Left ventricle myocardium inferior (tissue), 1 donor: ENCODE measurements at regions not wholly inside any gene's neighbourhood (a gene's known extent, or its start where the extent isn't known, plus 50 kb on each side); places are given as distances from the start of the nearest gene placed in this dataset.
"Not testable (repeated sequence)": the region's sequence is repeated elsewhere in the genome, so short reads cannot be mapped to it uniquely, and the experiment has no call there.

ENCODE experiments used
- DNase-seq: peaks from one replicate; pipeline ENCODE4 v3.0.0-alpha.2; 2020
- H3K27ac ChIP-seq: fragments of 200-600 bp; replicated peaks from 2 replicates; pipeline ENCODE4 v1.8.0; 2021
- H3K27me3 ChIP-seq: fragments of 200-600 bp; 2 replicates; pipeline ENCODE4 v1.8.0; 2021; ENCODE audit warnings: low read depth
- H3K36me3 ChIP-seq: fragments of 200-600 bp; 2 replicates; pipeline ENCODE4 v1.8.0; 2021
- H3K4me1 ChIP-seq: fragments of 200-600 bp; 2 replicates; pipeline ENCODE4 v1.8.0; 2021
- H3K4me3 ChIP-seq: fragments of 200-600 bp; 2 replicates; pipeline ENCODE4 v1.8.0; 2021; ENCODE audit warnings: mild to moderate bottlenecking, moderate library complexity
- H3K9me3 ChIP-seq: fragments of 200-600 bp; replicated peaks from 2 replicates; pipeline ENCODE4 v1.8.0; 2021
- intact Hi-C: fragments of 100-400 bp; cut with micrococcal nuclease; formaldehyde crosslinking; loops from one replicate; pipeline ENCODE4 v1.11.0; 2022
- TF ChIP-seq, protein P1 (sequence below): fragments of 200-600 bp; IDR thresholded peaks from 2 replicates; pipeline ENCODE4 v1.8.0; 2021; ENCODE audit warnings: antibody characterized with exemption, mild to moderate bottlenecking, borderline replicate concordance
- donor health status: DM: no; HTN: yes; CAD: no; lungs with severe emphysema.

- H3K36me3 ChIP-seq, H3K27me3 ChIP-seq, H3K4me1 ChIP-seq, DNase-seq, H3K27ac ChIP-seq, intact Hi-C loops, H3K4me3 ChIP-seq, H3K9me3 ChIP-seq: not testable (repeated sequence)
Observed at GRCh38 chr12:9543341-9543740, 64.4 kb downstream of the KLRB1 start.

DNA sequence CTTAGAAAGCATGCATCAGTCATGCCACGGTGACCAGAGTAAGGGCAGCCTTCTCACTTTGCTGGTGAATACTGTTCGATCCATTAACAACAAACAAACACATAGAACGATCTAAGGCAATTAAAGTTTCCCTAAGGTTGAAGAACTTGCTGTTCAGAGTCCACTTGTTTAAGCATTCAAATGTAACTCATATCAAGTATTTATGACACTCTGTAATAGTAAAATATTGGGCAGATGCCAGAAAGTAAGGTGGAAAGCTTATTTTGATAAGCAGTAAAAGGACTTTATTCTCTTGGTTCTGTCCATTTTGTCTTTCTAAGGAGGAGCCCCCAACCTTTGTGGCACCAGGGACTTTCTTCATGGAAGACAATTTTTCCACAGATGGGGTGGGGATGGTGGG lies 64.9 kb downstream of the KLRB1 start:
- H3K27me3 ChIP-seq, H3K27ac ChIP-seq, H3K4me1 ChIP-seq, intact Hi-C loops, H3K9me3 ChIP-seq, H3K4me3 ChIP-seq, H3K36me3 ChIP-seq, DNase-seq: not testable (repeated sequence)

GRCh38 chr12:9515925-9516324 lies 91.8 kb downstream of the KLRB1 start:
- H3K9me3 ChIP-seq, H3K27me3 ChIP-seq, intact Hi-C loops, H3K4me1 ChIP-seq, H3K27ac ChIP-seq, H3K4me3 ChIP-seq, H3K36me3 ChIP-seq, DNase-seq: not testable (repeated sequence)

- H3K27ac ChIP-seq, H3K36me3 ChIP-seq, H3K27me3 ChIP-seq, H3K9me3 ChIP-seq, intact Hi-C loops, DNase-seq, H3K4me3 ChIP-seq, H3K4me1 ChIP-seq: not testable (repeated sequence)
Observed at GRCh38 chr12:9512695-9513094, 95.0 kb downstream of the KLRB1 start.

- H3K27ac ChIP-seq, H3K9me3 ChIP-seq, H3K4me1 ChIP-seq, DNase-seq, intact Hi-C loops, H3K27me3 ChIP-seq, H3K36me3 ChIP-seq, H3K4me3 ChIP-seq: not testable (repeated sequence)
Observed at GRCh38 chr12:9510392-9511011, 97.2 kb downstream of the KLRB1 start.

- intact Hi-C loops = no loop called here
- no peaks in the 10 kb centered on the region for H3K4me1 ChIP-seq
- TF ChIP-seq, protein P1, sequence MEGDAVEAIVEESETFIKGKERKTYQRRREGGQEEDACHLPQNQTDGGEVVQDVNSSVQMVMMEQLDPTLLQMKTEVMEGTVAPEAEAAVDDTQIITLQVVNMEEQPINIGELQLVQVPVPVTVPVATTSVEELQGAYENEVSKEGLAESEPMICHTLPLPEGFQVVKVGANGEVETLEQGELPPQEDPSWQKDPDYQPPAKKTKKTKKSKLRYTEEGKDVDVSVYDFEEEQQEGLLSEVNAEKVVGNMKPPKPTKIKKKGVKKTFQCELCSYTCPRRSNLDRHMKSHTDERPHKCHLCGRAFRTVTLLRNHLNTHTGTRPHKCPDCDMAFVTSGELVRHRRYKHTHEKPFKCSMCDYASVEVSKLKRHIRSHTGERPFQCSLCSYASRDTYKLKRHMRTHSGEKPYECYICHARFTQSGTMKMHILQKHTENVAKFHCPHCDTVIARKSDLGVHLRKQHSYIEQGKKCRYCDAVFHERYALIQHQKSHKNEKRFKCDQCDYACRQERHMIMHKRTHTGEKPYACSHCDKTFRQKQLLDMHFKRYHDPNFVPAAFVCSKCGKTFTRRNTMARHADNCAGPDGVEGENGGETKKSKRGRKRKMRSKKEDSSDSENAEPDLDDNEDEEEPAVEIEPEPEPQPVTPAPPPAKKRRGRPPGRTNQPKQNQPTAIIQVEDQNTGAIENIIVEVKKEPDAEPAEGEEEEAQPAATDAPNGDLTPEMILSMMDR = no peak
- H3K27ac ChIP-seq = no peak overlapping the region
- no peak for DNase-seq
- H3K27me3 ChIP-seq = no peaks in the 10 kb centered on the region
- H3K4me3 ChIP-seq = no peak overlapping the region
- H3K9me3 ChIP-seq = no peaks in the 10 kb centered on the region
- no peaks in the 10 kb centered on the region for H3K36me3 ChIP-seq
Observed at GRCh38 chr12:9509464-9510161, 98.1 kb downstream of the KLRB1 start.

- TF ChIP-seq, protein P1 = no peak
- H3K27me3 ChIP-seq = no peaks in the 10 kb centered on the region
- H3K27ac ChIP-seq = no peak overlapping the region
- DNase-seq = no peak
- no peaks in the 10 kb centered on the region for H3K4me1 ChIP-seq
- intact Hi-C loops = no loop called here
- no peak overlapping the region for H3K4me3 ChIP-seq
- no peaks in the 10 kb centered on the region for H3K9me3 ChIP-seq
- H3K36me3 ChIP-seq = no peaks in the 10 kb centered on the region
Observed at GRCh38 chr12:9506746-9507145, 101.0 kb downstream of the KLRB1 start.

- H3K36me3 ChIP-seq, H3K9me3 ChIP-seq, H3K4me1 ChIP-seq, H3K4me3 ChIP-seq, H3K27ac ChIP-seq, intact Hi-C loops, H3K27me3 ChIP-seq, DNase-seq: not testable (repeated sequence)
Observed at GRCh38 chr12:9503384-9503783, 104.3 kb downstream of the KLRB1 start.

GRCh38 chr12:9502845-9503244 lies 104.9 kb downstream of the KLRB1 start:
- H3K36me3 ChIP-seq, H3K9me3 ChIP-seq, H3K4me3 ChIP-seq, intact Hi-C loops, H3K27me3 ChIP-seq, H3K27ac ChIP-seq, DNase-seq, H3K4me1 ChIP-seq: not testable (repeated sequence)

- H3K4me1 ChIP-seq, DNase-seq: not testable (repeated sequence)
Observed at GRCh38 chr12:9493325-9493724, 114.4 kb downstream of the KLRB1 start.

DNA sequence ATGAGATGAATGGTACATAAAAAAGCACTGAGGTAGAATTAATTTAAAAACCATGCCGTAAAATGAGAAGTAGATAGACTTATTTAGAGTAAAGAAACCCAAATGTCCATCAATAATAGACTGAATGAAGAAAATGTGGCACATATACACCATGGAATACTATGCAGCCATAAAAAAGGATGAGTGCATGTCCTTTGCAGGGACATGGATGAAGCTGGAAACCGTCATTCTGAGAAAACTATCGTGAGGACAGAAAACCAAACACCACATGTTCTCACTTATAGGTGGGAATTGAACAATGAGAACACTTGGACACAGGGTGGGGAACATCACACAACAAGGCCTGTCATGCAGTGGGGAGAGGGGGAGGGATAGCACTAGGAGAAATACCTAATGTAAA lies 126.4 kb downstream of the KLRB1 start:
- H3K4me1 ChIP-seq, H3K36me3 ChIP-seq, intact Hi-C loops, DNase-seq, H3K9me3 ChIP-seq, H3K27ac ChIP-seq, H3K27me3 ChIP-seq, H3K4me3 ChIP-seq: not testable (repeated sequence)

More at GRCh38 chr12:9493325-9493724, 114.4 kb downstream of the KLRB1 start:
- H3K27ac ChIP-seq, H3K9me3 ChIP-seq, H3K36me3 ChIP-seq, intact Hi-C loops, H3K4me3 ChIP-seq, H3K27me3 ChIP-seq: not testable (repeated sequence)

GRCh38 chr12:9474197-9474596 lies 133.5 kb downstream of the KLRB1 start:
- intact Hi-C loops = not testable (repeated sequence)

More at GRCh38 chr12:9474197-9474596, 133.5 kb downstream of the KLRB1 start:
- H3K9me3 ChIP-seq, H3K4me3 ChIP-seq, H3K36me3 ChIP-seq, H3K27me3 ChIP-seq, H3K27ac ChIP-seq, DNase-seq, H3K4me1 ChIP-seq: not testable (repeated sequence)
